ENCODE measurements at regions not wholly inside any gene's neighbourhood (a gene's known extent, or its start where the extent isn't known, plus 50 kb on each side); places are given as distances from the start of the nearest gene placed in this dataset.
"Not testable (repeated sequence)": the region's sequence is repeated elsewhere in the genome, so short reads cannot be mapped to it uniquely, and the experiment has no call there.

- DNase-seq; H3K4me1 Mint-ChIP-seq (ENCODE audit: low read depth); H3K27ac Mint-ChIP-seq; H3K4me3 Mint-ChIP-seq; H3K9me3 Mint-ChIP-seq; H3K36me3 Mint-ChIP-seq (ENCODE audit: low read depth); intact Hi-C loops (cut with micrococcal nuclease); H3K27me3 Mint-ChIP-seq (ENCODE audit: low read depth): not testable (repeated sequence)
- CTCF ChIA-PET, result interaction anchor here (0.6 kb wide), 1 partner anchor 98 kb away, joined by 4 read pairs; no protein-coding TSS in a partner anchor
Measured at GRCh38 chr2:189357375-189357774, 83.9 kb upstream of the WDR75 start.

GRCh38 chr2:189360861-189361260, 80.4 kb upstream of the WDR75 start:
- Mint-ChIP-seq H3K36me3 (ENCODE audit: low read depth) (no peaks in the 10 kb centered on the region), H3K4me1 (ENCODE audit: low read depth) (peaks cover 13% of the 10 kb centered on the region), H3K27ac (peak overlapping the region; percentile 36), H3K4me3 (no peak overlapping the region), H3K27me3 (ENCODE audit: low read depth) (no peaks in the 10 kb centered on the region), H3K9me3 (no peaks in the 10 kb centered on the region)
- CTCF ChIA-PET, result no interaction called here
- no peak for DNase-seq
- intact Hi-C loops (cut with micrococcal nuclease), result no loop called here

GRCh38 chr2:189362283-189362682, 79.0 kb upstream of the WDR75 start:
- no peaks in the 10 kb centered on the region for H3K36me3 Mint-ChIP-seq (ENCODE audit: low read depth)
- peak overlapping the region; percentile 19 for H3K27ac Mint-ChIP-seq
- intact Hi-C loops (cut with micrococcal nuclease), result loop anchor here (2.0 kb wide), 1 partner anchor 45 kb away; no protein-coding TSS in a partner anchor
- H3K27me3 Mint-ChIP-seq (ENCODE audit: low read depth), result no peaks in the 10 kb centered on the region
- DNase-seq, result no peak
- peaks cover 13% of the 10 kb centered on the region for H3K4me1 Mint-ChIP-seq (ENCODE audit: low read depth)
- no peaks in the 10 kb centered on the region for H3K9me3 Mint-ChIP-seq
- H3K4me3 Mint-ChIP-seq, result no peak overlapping the region
- CTCF ChIA-PET, result no interaction called here

DNA sequence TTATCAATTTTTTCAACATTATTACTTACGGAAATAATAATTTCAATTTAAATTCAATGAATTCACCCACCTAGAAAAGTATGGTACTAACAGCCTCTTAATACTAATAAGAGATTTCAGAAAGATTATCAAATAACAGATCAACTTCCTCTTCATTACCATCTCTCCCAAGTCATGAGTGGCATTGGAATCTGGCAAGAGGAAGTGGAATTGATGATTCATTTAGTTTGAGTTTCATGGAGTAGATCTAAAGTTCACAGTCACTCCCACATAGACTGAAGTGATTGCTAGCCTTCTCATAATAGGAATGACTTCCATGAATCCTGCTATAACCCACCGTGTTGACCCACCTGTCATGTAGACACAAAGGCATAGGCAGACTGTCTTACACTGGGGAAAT, 77.7 kb upstream of the WDR75 start:
- DNase-seq, result no peak
- peaks cover 13% of the 10 kb centered on the region for H3K4me1 Mint-ChIP-seq (ENCODE audit: low read depth)
- no peak overlapping the region for H3K27ac Mint-ChIP-seq
- H3K4me3 Mint-ChIP-seq, result no peak overlapping the region
- H3K9me3 Mint-ChIP-seq, result no peaks in the 10 kb centered on the region
- H3K27me3 Mint-ChIP-seq (ENCODE audit: low read depth), result no peaks in the 10 kb centered on the region
- no peaks in the 10 kb centered on the region for H3K36me3 Mint-ChIP-seq (ENCODE audit: low read depth)
- intact Hi-C loops (cut with micrococcal nuclease), result loop anchor here (2.0 kb wide), 1 partner anchor 43 kb away; no protein-coding TSS in a partner anchor
- CTCF ChIA-PET, result no interaction called here

- H3K4me1 Mint-ChIP-seq (ENCODE audit: low read depth), result peaks cover 13% of the 10 kb centered on the region
- intact Hi-C loops (cut with micrococcal nuclease), result no loop called here
- no peak overlapping the region for H3K4me3 Mint-ChIP-seq
- no peaks in the 10 kb centered on the region for H3K27me3 Mint-ChIP-seq (ENCODE audit: low read depth)
- no peak overlapping the region for H3K27ac Mint-ChIP-seq
- CTCF ChIA-PET, result interaction anchor here (0.9 kb wide), 1 partner anchor 222 kb away, joined by 3 read pairs; no protein-coding TSS in a partner anchor
- DNase-seq, result no peak
- H3K9me3 Mint-ChIP-seq, result no peaks in the 10 kb centered on the region
- no peaks in the 10 kb centered on the region for H3K36me3 Mint-ChIP-seq (ENCODE audit: low read depth)
Measured at GRCh38 chr2:189364607-189365006, 76.7 kb upstream of the WDR75 start.

DNA sequence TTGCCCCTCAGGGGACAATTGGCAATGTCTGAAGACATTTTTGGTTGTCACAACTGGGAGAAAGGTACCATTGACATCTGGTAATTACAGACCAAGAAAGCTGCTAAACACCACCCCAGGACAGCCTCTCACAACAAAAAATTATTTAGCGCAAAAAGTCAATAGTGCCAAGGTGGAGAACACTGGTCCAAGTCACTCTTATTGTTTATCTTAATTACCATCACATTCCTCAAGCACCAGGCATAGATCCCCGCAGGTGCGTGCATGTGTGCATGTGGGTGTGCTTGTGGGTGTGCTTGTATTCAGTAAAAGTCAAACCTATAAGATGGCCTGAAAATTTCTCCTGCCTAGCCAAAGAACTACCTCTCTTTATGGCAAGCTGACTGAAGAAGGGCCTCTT, 74.9 kb upstream of the WDR75 start:
- CTCF ChIA-PET, result no interaction called here
- Mint-ChIP-seq H3K27me3 (ENCODE audit: low read depth) (no peaks in the 10 kb centered on the region), H3K4me1 (ENCODE audit: low read depth) (peaks cover 13% of the 10 kb centered on the region), H3K36me3 (ENCODE audit: low read depth) (no peaks in the 10 kb centered on the region), H3K27ac (no peak overlapping the region), H3K9me3 (no peaks in the 10 kb centered on the region), H3K4me3 (no peak overlapping the region)
- intact Hi-C loops (cut with micrococcal nuclease), result no loop called here
- no peak for DNase-seq

GRCh38 chr2:189367343-189367742, 73.9 kb upstream of the WDR75 start:
- intact Hi-C loops (cut with micrococcal nuclease), result no loop called here
- CTCF ChIA-PET, result no interaction called here
- no peaks in the 10 kb centered on the region for H3K27me3 Mint-ChIP-seq (ENCODE audit: low read depth)
- no peak for DNase-seq
- H3K4me1 Mint-ChIP-seq (ENCODE audit: low read depth), result peaks cover 8% of the 10 kb centered on the region
- no peak overlapping the region for H3K4me3 Mint-ChIP-seq
- H3K9me3 Mint-ChIP-seq, result no peaks in the 10 kb centered on the region
- no peak overlapping the region for H3K27ac Mint-ChIP-seq
- no peaks in the 10 kb centered on the region for H3K36me3 Mint-ChIP-seq (ENCODE audit: low read depth)

GRCh38 chr2:189369566-189369965, 71.7 kb upstream of the WDR75 start:
- no peak for DNase-seq
- no peak overlapping the region for H3K27ac Mint-ChIP-seq
- H3K4me3 Mint-ChIP-seq, result no peak overlapping the region
- H3K27me3 Mint-ChIP-seq (ENCODE audit: low read depth), result no peaks in the 10 kb centered on the region
- intact Hi-C loops (cut with micrococcal nuclease), result no loop called here
- peaks cover 7% of the 10 kb centered on the region for H3K4me1 Mint-ChIP-seq (ENCODE audit: low read depth)
- no peaks in the 10 kb centered on the region for H3K9me3 Mint-ChIP-seq
- H3K36me3 Mint-ChIP-seq (ENCODE audit: low read depth), result no peaks in the 10 kb centered on the region
- CTCF ChIA-PET, result no interaction called here

DNA sequence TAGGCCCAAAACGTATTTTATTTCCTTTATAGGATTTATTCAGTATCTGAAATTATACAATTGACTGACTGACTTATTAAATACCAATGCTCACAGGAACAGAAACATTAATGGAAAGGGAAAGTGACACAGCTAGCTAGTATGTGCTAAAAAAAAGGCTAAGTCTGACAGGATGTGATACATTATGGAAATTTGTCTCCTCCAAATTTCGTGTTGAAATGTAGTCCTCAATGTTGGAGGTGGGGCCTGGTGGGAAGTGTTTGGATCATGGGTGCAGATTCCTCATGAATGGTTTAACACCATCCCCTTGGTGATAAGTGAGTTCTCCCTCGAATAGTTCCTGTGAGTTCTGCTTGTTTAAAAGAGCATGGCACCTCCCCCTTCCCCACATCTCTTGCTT, 70.6 kb upstream of the WDR75 start:
- Mint-ChIP-seq H3K27me3 (ENCODE audit: low read depth) (no peaks in the 10 kb centered on the region), H3K27ac (no peak overlapping the region), H3K36me3 (ENCODE audit: low read depth) (no peaks in the 10 kb centered on the region), H3K9me3 (no peaks in the 10 kb centered on the region), H3K4me3 (no peak overlapping the region), H3K4me1 (ENCODE audit: low read depth) (peaks cover 7% of the 10 kb centered on the region)
- CTCF ChIA-PET, result no interaction called here
- intact Hi-C loops (cut with micrococcal nuclease), result no loop called here
- no peak for DNase-seq

DNA sequence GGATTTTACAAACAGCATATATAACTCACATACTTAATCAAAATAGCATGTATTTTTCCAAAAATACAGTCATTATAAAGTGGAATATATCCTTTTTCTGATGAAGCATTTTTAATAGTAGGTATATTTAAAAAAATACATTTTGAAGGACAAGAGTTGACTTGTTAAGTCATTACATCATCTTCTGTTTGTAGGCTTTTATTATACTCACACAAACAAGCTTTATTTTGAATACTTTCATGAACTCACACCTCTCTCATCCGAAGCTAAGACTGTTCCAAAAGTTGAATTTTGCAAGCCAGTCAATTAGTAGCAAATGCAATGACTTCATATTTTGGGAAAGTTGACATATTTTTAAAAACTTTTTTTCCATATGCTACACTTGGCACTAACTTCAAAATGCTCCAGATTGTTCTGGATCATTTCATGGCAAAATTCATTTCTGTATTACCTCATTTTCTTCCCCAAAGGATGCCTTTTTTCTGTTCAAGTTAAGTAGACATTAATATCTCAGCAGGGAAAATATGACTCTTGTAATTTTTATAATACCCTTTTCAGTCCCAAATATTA, 68.5 kb upstream of the WDR75 start:
- CTCF ChIA-PET, result interaction anchor here (0.6 kb wide), 1 partner anchor 35 kb away, joined by 4 read pairs; no protein-coding TSS in a partner anchor
- no peak overlapping the region for H3K4me3 Mint-ChIP-seq
- peaks cover 7% of the 10 kb centered on the region for H3K4me1 Mint-ChIP-seq (ENCODE audit: low read depth)
- intact Hi-C loops (cut with micrococcal nuclease), result no loop called here
- no peaks in the 10 kb centered on the region for H3K27me3 Mint-ChIP-seq (ENCODE audit: low read depth)
- H3K9me3 Mint-ChIP-seq, result no peaks in the 10 kb centered on the region
- H3K36me3 Mint-ChIP-seq (ENCODE audit: low read depth), result no peaks in the 10 kb centered on the region
- no peak overlapping the region for H3K27ac Mint-ChIP-seq
- no peak for DNase-seq

- H3K36me3 Mint-ChIP-seq (ENCODE audit: low read depth), result no peaks in the 10 kb centered on the region
- no peaks in the 10 kb centered on the region for H3K27me3 Mint-ChIP-seq (ENCODE audit: low read depth)
- CTCF ChIA-PET, result interaction anchor here (0.6 kb wide), 1 partner anchor 847 kb away, joined by 5 read pairs; no protein-coding TSS in a partner anchor
- intact Hi-C loops (cut with micrococcal nuclease), result no loop called here
- H3K27ac Mint-ChIP-seq, result no peak overlapping the region
- H3K9me3 Mint-ChIP-seq, result no peaks in the 10 kb centered on the region
- no peak overlapping the region for H3K4me3 Mint-ChIP-seq
- peaks cover 7% of the 10 kb centered on the region for H3K4me1 Mint-ChIP-seq (ENCODE audit: low read depth)
- DNase-seq, result no peak
Measured at GRCh38 chr2:189374481-189374880, 66.8 kb upstream of the WDR75 start.

DNA sequence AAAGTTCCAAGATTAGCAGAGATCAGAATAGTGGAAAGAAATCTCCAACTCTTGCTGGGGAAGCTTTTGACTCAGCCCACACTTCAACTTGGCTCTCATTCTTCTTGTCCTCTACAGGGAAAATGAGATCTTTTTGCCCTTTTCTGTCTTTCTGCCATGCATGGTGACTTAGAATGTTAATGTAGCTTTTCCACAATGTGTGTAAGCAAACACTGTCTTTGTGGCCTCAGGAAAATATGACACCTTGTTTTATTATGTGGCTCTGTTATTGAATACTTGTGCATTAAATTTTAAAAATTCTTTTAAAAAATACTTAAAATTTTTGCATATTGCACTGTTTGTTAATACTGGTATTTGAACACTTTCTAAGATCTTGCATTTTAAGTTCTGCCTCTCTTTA, 65.4 kb upstream of the WDR75 start:
- peaks cover 7% of the 10 kb centered on the region for H3K4me1 Mint-ChIP-seq (ENCODE audit: low read depth)
- no peaks in the 10 kb centered on the region for H3K27me3 Mint-ChIP-seq (ENCODE audit: low read depth)
- no peak overlapping the region for H3K4me3 Mint-ChIP-seq
- H3K36me3 Mint-ChIP-seq (ENCODE audit: low read depth), result no peaks in the 10 kb centered on the region
- DNase-seq, result no peak
- H3K9me3 Mint-ChIP-seq, result no peaks in the 10 kb centered on the region
- H3K27ac Mint-ChIP-seq, result no peak overlapping the region
- intact Hi-C loops (cut with micrococcal nuclease), result no loop called here
- CTCF ChIA-PET, result interaction anchor here (1.1 kb wide), 1 partner anchor 232 kb away, joined by 3 read pairs; no protein-coding TSS in a partner anchor

- intact Hi-C loops (cut with micrococcal nuclease), result no loop called here
- CTCF ChIA-PET, result interaction anchor here (1.8 kb wide), 1 partner anchor 14 kb away, joined by 3 read pairs; no protein-coding TSS in a partner anchor
Measured at GRCh38 chr2:189379287-189379630, 62.0 kb upstream of the WDR75 start.

More at GRCh38 chr2:189379287-189379630, 62.0 kb upstream of the WDR75 start:
- H3K4me1 Mint-ChIP-seq (ENCODE audit: low read depth), result peaks cover 4% of the 10 kb centered on the region
- H3K9me3 Mint-ChIP-seq, result no peaks in the 10 kb centered on the region
- DNase-seq, result no peak
- no peak overlapping the region for H3K4me3 Mint-ChIP-seq
- no peaks in the 10 kb centered on the region for H3K36me3 Mint-ChIP-seq (ENCODE audit: low read depth)
- no peaks in the 10 kb centered on the region for H3K27me3 Mint-ChIP-seq (ENCODE audit: low read depth)
- no peak overlapping the region for H3K27ac Mint-ChIP-seq

Measured in activated naive CD4-positive, alpha-beta T cell treated with anti-CD3 and anti-CD28 coated beads for 36 hours (primary cell).